Caco-2 (cell line): ENCODE measurements at regions not wholly inside any gene's neighbourhood (a gene's known extent, or its start where the extent isn't known, plus 50 kb on each side); places are given as distances from the start of the nearest gene placed in this dataset.

Experiments used
- BruUV-seq: library from RNA; stranded (reverse); fragments of 400-500 nt; replicated peaks from 2 replicates; lab custom pipeline; 2021; lab: Mats Ljungman, UMichigan
- CTCF ChIA-PET: fragments of 300-600 bp; sonication (Branson Sonifier 250); formaldehyde crosslinking; loops from one replicate; lab custom pipeline; 2022; ENCODE audit warnings: antibody characterized with exemption; lab: Charles Lee
- POLR2A ChIA-PET: fragments of 300-600 bp; sonication (Branson Sonifier 250); formaldehyde crosslinking; loops from one replicate; lab custom pipeline; 2022; ENCODE audit warnings: antibody characterized with exemption; lab: Charles Lee
- DNase-seq, 2 experiments: peaks; one replicate each; pipeline versions ENCODE4 v3.0.0 to v3.0.0-alpha.2; 2020 to 2022
- H3K27me3 ChIP-seq: replicated peaks from 2 replicates; pipeline ENCODE4 v1.6.0; 2011; ENCODE audit warnings: low read length; ENCODE audit not compliant: control insufficient read depth, insufficient read depth
- H3K36me3 ChIP-seq: 2 replicates; pipeline ENCODE4 v1.5.1; 2011; ENCODE audit warnings: low read length; ENCODE audit not compliant: control insufficient read depth, insufficient read depth
- H3K4me1 ChIP-seq: fragments of 250-450 bp; sonication (Bioruptor Pico); 2 replicates; pipeline ENCODE4 v1.5.1; 2020; ENCODE audit warnings: mild to moderate bottlenecking
- H3K4me3 ChIP-seq: 2 replicates; pipeline ENCODE4 v1.5.1; 2011; ENCODE audit warnings: low read depth, mild to moderate bottlenecking, control low read depth, low read length
- H3K9me3 ChIP-seq: fragments of 250-450 bp; sonication (Bioruptor Pico); 2 replicates; pipeline ENCODE4 v1.5.1; 2020; ENCODE audit warnings: mild to moderate bottlenecking, moderate library complexity
- H3K27ac Mint-ChIP-seq: one replicate; pipeline ENCODE4 v1.8.0; 2022; ENCODE audit warnings: mixed read lengths; ENCODE audit not compliant: unreplicated experiment
- H3K27me3 Mint-ChIP-seq: one replicate; pipeline ENCODE4 v1.8.0; 2022; ENCODE audit warnings: mixed read lengths; ENCODE audit not compliant: insufficient read depth, unreplicated experiment
- H3K36me3 Mint-ChIP-seq: one replicate; pipeline ENCODE4 v1.8.0; 2022; ENCODE audit warnings: mild to moderate bottlenecking, mixed read lengths; ENCODE audit not compliant: insufficient read depth, unreplicated experiment
- H3K4me1 Mint-ChIP-seq: one replicate; pipeline ENCODE4 v1.8.0; 2022; ENCODE audit warnings: low read depth, mixed read lengths; ENCODE audit not compliant: unreplicated experiment
- H3K4me3 Mint-ChIP-seq: one replicate; pipeline ENCODE4 v1.8.0; 2022; ENCODE audit warnings: mild to moderate bottlenecking, moderate library complexity, mixed read lengths; ENCODE audit not compliant: unreplicated experiment
- H3K9me3 Mint-ChIP-seq: one replicate; pipeline ENCODE4 v1.8.0; 2022; ENCODE audit warnings: mixed read lengths; ENCODE audit not compliant: unreplicated experiment
- CTCF ChIP-seq, 2 experiments: fragments of 200-600 bp in 1 of 2; IDR thresholded peaks; 1 replicate in 1 of 2; 2 replicates in 1 of 2; pipeline versions ENCODE4 v1.5.1 to v1.8.0; 2011 to 2022; ENCODE audit warnings: antibody characterized with exemption in 1 of 2, control low read depth in 1 of 2, inconsistent platforms in 1 of 2, low read depth in 1 of 2, low read length in 1 of 2, mild to moderate bottlenecking in 1 of 2, moderate library complexity in 1 of 2; ENCODE audit not compliant: insufficient read depth in 1 of 2, severe bottlenecking in 1 of 2, unreplicated experiment in 1 of 2
- intact Hi-C: fragments of 100-400 bp; cut with micrococcal nuclease; formaldehyde crosslinking; loops from one replicate; pipeline ENCODE4 v1.10.0; 2022; ENCODE audit not compliant: unreplicated experiment

GRCh38 chr18:78643004-78643403, 336.6 kb upstream of the SALL3 start:
- Mint-ChIP-seq H3K4me1 (no peaks in the 10 kb centered on the region), H3K27me3 (no peaks in the 10 kb centered on the region), H3K27ac (no peak overlapping the region), H3K4me3 (no peak overlapping the region), H3K36me3 (no peaks in the 10 kb centered on the region), H3K9me3 (no peaks in the 10 kb centered on the region)
- no peak overlapping the region for H3K4me3 ChIP-seq
- no peaks in the 10 kb centered on the region for H3K27me3 ChIP-seq
- ChIA-PET POLR2A (no interaction called here), CTCF (no interaction called here)
- H3K36me3 ChIP-seq, result no peaks in the 10 kb centered on the region
- no peaks in the 10 kb centered on the region for H3K4me1 ChIP-seq
- DNase-seq, result no peak
- no peak for TF ChIP-seq CTCF (IDR thresholded peaks at IDR 0.05; ENCODE audit: insufficient read depth in 1 of 2, low read depth in 1 of 2, low read length in 1 of 2, severe bottlenecking in 1 of 2, unreplicated experiment in 1 of 2)
- no TSS peak for BruUV-seq
- H3K9me3 ChIP-seq, result no peaks in the 10 kb centered on the region
- intact Hi-C loops, result no loop called here

GRCh38 chr18:78643981-78644380, 335.6 kb upstream of the SALL3 start:
- no peak overlapping the region for H3K4me3 ChIP-seq
- Mint-ChIP-seq H3K9me3 (no peaks in the 10 kb centered on the region), H3K27ac (no peak overlapping the region), H3K27me3 (no peaks in the 10 kb centered on the region), H3K4me3 (no peak overlapping the region), H3K36me3 (no peaks in the 10 kb centered on the region), H3K4me1 (no peaks in the 10 kb centered on the region)
- no peak for TF ChIP-seq CTCF (IDR thresholded peaks at IDR 0.05; ENCODE audit: insufficient read depth in 1 of 2, low read depth in 1 of 2, low read length in 1 of 2, severe bottlenecking in 1 of 2, unreplicated experiment in 1 of 2)
- no peaks in the 10 kb centered on the region for H3K9me3 ChIP-seq
- H3K27me3 ChIP-seq, result no peaks in the 10 kb centered on the region
- DNase-seq, result no peak
- BruUV-seq, result no TSS peak
- H3K4me1 ChIP-seq, result no peaks in the 10 kb centered on the region
- ChIA-PET POLR2A (no interaction called here), CTCF (no interaction called here)
- intact Hi-C loops, result no loop called here
- no peaks in the 10 kb centered on the region for H3K36me3 ChIP-seq

- Histone ChIP-seq H3K27me3 (no peaks in the 10 kb centered on the region), H3K4me1 (no peaks in the 10 kb centered on the region), H3K9me3 (no peaks in the 10 kb centered on the region), H3K36me3 (no peaks in the 10 kb centered on the region), H3K4me3 (no peak overlapping the region)
- no peaks in the 10 kb centered on the region for H3K9me3 Mint-ChIP-seq
- no peak for TF ChIP-seq CTCF (IDR thresholded peaks at IDR 0.05; ENCODE audit: insufficient read depth in 1 of 2, low read depth in 1 of 2, low read length in 1 of 2, severe bottlenecking in 1 of 2, unreplicated experiment in 1 of 2)
- H3K4me3 Mint-ChIP-seq, result no peak overlapping the region
- BruUV-seq, result no TSS peak
- H3K4me1 Mint-ChIP-seq, result no peaks in the 10 kb centered on the region
- H3K27ac Mint-ChIP-seq, result no peak overlapping the region
- no peak for DNase-seq
- ChIA-PET CTCF (no interaction called here), POLR2A (no interaction called here)
- no peaks in the 10 kb centered on the region for H3K27me3 Mint-ChIP-seq
- H3K36me3 Mint-ChIP-seq, result no peaks in the 10 kb centered on the region
- intact Hi-C loops, result no loop called here
Measured at GRCh38 chr18:78645216-78645615, 334.4 kb upstream of the SALL3 start.
